Smooth muscle cell (in vitro differentiated cells): ENCODE measurements at regions not wholly inside any gene's neighbourhood (a gene's known extent, or its start where the extent isn't known, plus 50 kb on each side); places are given as distances from the start of the nearest gene placed in this dataset.

ENCODE experiments used
- DNase-seq: peaks from one replicate; lab custom pipeline; 2025; ENCODE audit not compliant: unreplicated experiment; lab: John Stamatoyannopoulos, UW
- H2AFZ ChIP-seq: fragments of 200-600 bp; sonication (generic); 2 replicates; pipeline ENCODE4 v1.6.0; 2016; ENCODE audit warnings: antibody characterized with exemption, low read depth, mild to moderate bottlenecking
- H3F3A ChIP-seq: fragments of 200-600 bp; sonication (generic); 2 replicates; pipeline ENCODE4 v1.6.0; 2017; ENCODE audit warnings: antibody characterized with exemption, low read depth
- H3K27ac ChIP-seq: fragments of 200-600 bp; sonication (generic); 2 replicates; pipeline ENCODE4 v1.5.1; 2016; ENCODE audit warnings: low read depth, mild to moderate bottlenecking
- H3K27me3 ChIP-seq: fragments of 200-600 bp; sonication (generic); 2 replicates; pipeline ENCODE4 v1.6.1; 2016; ENCODE audit warnings: low read depth, mild to moderate bottlenecking
- H3K36me3 ChIP-seq: fragments of 200-600 bp; sonication (generic); 2 replicates; pipeline ENCODE4 v1.5.1; 2016; ENCODE audit warnings: low read depth
- H3K4me1 ChIP-seq: fragments of 200-600 bp; sonication (generic); 2 replicates; pipeline ENCODE4 v1.5.1; 2016; ENCODE audit warnings: low read depth
- H3K4me2 ChIP-seq: fragments of 200-600 bp; sonication (generic); 2 replicates; pipeline ENCODE4 v1.6.0; 2016; ENCODE audit warnings: mild to moderate bottlenecking
- H3K4me3 ChIP-seq: fragments of 200-600 bp; sonication (generic); 2 replicates; pipeline ENCODE4 v1.5.1; 2016; ENCODE audit warnings: mild to moderate bottlenecking
- H3K79me2 ChIP-seq: fragments of 200-600 bp; sonication (generic); 2 replicates; pipeline ENCODE4 v1.6.0; 2016; ENCODE audit warnings: low read depth, mild to moderate bottlenecking
- H3K9ac ChIP-seq: fragments of 200-600 bp; sonication (generic); 2 replicates; pipeline ENCODE4 v1.6.0; 2016; ENCODE audit warnings: low read depth
- H3K9me3 ChIP-seq: fragments of 200-600 bp; sonication (generic); replicated peaks from 2 replicates; pipeline ENCODE4 v1.5.1; 2016; ENCODE audit warnings: low read depth
- H4K20me1 ChIP-seq: fragments of 200-600 bp; sonication (generic); 2 replicates; pipeline ENCODE4 v1.6.0; 2016; ENCODE audit warnings: low read depth
- WGBS: methylation state at CpG from one replicate; pipeline ENCODE4 v1.1.7; 2016; ENCODE audit warnings: low lambda C conversion rate; 5-methylcytosine and 5-hydroxymethylcytosine counted together
- TF ChIP-seq, protein P1 (sequence below): fragments of 200-600 bp; sonication (generic); IDR thresholded peaks from 2 replicates; pipeline ENCODE4 v1.5.1; 2017; ENCODE audit warnings: borderline replicate concordance, mild to moderate bottlenecking, antibody characterized with exemption; ENCODE audit not compliant: insufficient read depth, poor library complexity, severe bottlenecking

DNA sequence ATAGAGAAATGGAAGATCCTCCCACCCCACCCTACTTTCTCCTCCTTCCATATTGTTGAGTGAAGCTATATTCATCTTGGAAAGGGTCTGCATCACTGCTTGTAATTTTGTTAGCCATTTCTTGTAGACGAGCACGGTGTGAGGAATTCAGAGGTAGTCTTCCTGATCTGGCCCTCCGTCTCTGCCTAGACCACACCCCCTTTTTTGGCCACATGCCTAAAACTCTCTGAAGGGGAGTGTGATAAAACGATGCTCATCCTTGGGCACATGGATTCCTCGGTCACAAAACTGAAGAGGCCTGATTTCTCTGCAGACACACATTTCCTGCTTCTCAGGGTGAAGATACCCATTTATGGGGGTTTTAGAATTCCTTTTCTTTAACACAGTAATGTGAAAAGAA lies 182.8 kb downstream of the LARP7 start:
- Histone ChIP-seq H3K79me2 (peaks cover 5% of the 10 kb centered on the region), H3K4me2 (no peak overlapping the region), H3F3A (no peaks in the 10 kb centered on the region), H3K27ac (no peak overlapping the region), H3K9ac (no peak overlapping the region), H3K9me3 (no peaks in the 10 kb centered on the region), H3K4me3 (no peak overlapping the region), H2AFZ (no peak overlapping the region), H3K36me3 (no peaks in the 10 kb centered on the region), H3K27me3 (no peaks in the 10 kb centered on the region), H3K4me1 (peaks cover 10% of the 10 kb centered on the region), H4K20me1 (no peaks in the 10 kb centered on the region)
- no peak for DNase-seq
- WGBS: 85% methylated on average over 5 of the region's 5 CpGs
- TF ChIP-seq, protein P1, sequence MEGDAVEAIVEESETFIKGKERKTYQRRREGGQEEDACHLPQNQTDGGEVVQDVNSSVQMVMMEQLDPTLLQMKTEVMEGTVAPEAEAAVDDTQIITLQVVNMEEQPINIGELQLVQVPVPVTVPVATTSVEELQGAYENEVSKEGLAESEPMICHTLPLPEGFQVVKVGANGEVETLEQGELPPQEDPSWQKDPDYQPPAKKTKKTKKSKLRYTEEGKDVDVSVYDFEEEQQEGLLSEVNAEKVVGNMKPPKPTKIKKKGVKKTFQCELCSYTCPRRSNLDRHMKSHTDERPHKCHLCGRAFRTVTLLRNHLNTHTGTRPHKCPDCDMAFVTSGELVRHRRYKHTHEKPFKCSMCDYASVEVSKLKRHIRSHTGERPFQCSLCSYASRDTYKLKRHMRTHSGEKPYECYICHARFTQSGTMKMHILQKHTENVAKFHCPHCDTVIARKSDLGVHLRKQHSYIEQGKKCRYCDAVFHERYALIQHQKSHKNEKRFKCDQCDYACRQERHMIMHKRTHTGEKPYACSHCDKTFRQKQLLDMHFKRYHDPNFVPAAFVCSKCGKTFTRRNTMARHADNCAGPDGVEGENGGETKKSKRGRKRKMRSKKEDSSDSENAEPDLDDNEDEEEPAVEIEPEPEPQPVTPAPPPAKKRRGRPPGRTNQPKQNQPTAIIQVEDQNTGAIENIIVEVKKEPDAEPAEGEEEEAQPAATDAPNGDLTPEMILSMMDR: no peak

DNA sequence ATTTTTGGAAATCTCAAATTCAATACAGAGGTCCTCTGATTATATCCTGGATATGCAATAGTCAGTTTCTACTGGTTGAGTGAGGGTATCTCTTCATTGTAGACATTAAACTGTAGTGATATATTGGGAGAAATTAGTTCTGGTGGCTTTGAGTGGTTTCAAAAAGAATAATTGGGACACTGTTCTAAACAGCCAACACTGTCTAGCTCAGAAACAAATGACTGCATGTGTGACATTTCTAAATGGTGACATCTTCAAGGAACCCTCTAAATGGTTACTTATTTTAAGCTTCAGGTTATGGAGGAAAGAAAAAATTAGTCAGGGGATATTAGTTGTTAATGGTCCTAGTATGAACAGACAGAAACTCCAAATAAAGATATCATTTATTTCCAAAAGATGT lies 186.2 kb downstream of the LARP7 start:
- TF ChIP-seq, protein P1: no peak
- no peak overlapping the region for H2AFZ ChIP-seq

GRCh38 chr4:112823606-112824005 lies 186.7 kb downstream of the LARP7 start:
- Histone ChIP-seq H3K4me3 (no peak overlapping the region), H3K79me2 (peaks cover 5% of the 10 kb centered on the region), H3K27ac (no peak overlapping the region), H3K36me3 (no peaks in the 10 kb centered on the region), H3K4me1 (peaks cover 6% of the 10 kb centered on the region), H3K4me2 (no peak overlapping the region), H2AFZ (no peak overlapping the region), H3K9me3 (no peaks in the 10 kb centered on the region), H4K20me1 (no peaks in the 10 kb centered on the region), H3K27me3 (no peaks in the 10 kb centered on the region), H3F3A (no peaks in the 10 kb centered on the region), H3K9ac (no peak overlapping the region)
- no peak for DNase-seq
- WGBS: 94% methylated on average over 2 of the region's 2 CpGs
- TF ChIP-seq, protein P1: no peak

More for the DNA sequence above, 186.2 kb downstream of the LARP7 start:
- no peaks in the 10 kb centered on the region for H3K27me3 ChIP-seq
- no peaks in the 10 kb centered on the region for H4K20me1 ChIP-seq
- no peak overlapping the region for H3K27ac ChIP-seq
- no peak overlapping the region for H3K9ac ChIP-seq
- no peaks in the 10 kb centered on the region for H3K9me3 ChIP-seq
- H3K4me1 ChIP-seq: peaks cover 10% of the 10 kb centered on the region
- no peaks in the 10 kb centered on the region for H3F3A ChIP-seq
- no peak overlapping the region for H3K4me3 ChIP-seq
- no peaks in the 10 kb centered on the region for H3K36me3 ChIP-seq
- no peak for DNase-seq
- no peak overlapping the region for H3K4me2 ChIP-seq
- H3K79me2 ChIP-seq: peaks cover 5% of the 10 kb centered on the region

- no peak overlapping the region for H2AFZ ChIP-seq
- no peaks in the 10 kb centered on the region for H3K27me3 ChIP-seq
- no peaks in the 10 kb centered on the region for H4K20me1 ChIP-seq
- no peak overlapping the region for H3K4me2 ChIP-seq
- DNase-seq: no peak
- H3K27ac ChIP-seq: no peak overlapping the region
- H3K4me1 ChIP-seq: no peaks in the 10 kb centered on the region
- 98% methylated on average over 19 of the region's 23 CpGs for WGBS
- no peak overlapping the region for H3K9ac ChIP-seq
- no peaks in the 10 kb centered on the region for H3F3A ChIP-seq
- TF ChIP-seq, protein P1: no peak
- H3K79me2 ChIP-seq: no peaks in the 10 kb centered on the region
- H3K9me3 ChIP-seq: no peaks in the 10 kb centered on the region
- no peak overlapping the region for H3K4me3 ChIP-seq
- H3K36me3 ChIP-seq: no peaks in the 10 kb centered on the region
Measured at GRCh38 chr4:112830753-112831386, 193.9 kb downstream of the LARP7 start.
